ENCODE measurements at regions not wholly inside any gene's neighbourhood (a gene's known extent, or its start where the extent isn't known, plus 50 kb on each side); places are given as distances from the start of the nearest gene placed in this dataset.

DNA sequence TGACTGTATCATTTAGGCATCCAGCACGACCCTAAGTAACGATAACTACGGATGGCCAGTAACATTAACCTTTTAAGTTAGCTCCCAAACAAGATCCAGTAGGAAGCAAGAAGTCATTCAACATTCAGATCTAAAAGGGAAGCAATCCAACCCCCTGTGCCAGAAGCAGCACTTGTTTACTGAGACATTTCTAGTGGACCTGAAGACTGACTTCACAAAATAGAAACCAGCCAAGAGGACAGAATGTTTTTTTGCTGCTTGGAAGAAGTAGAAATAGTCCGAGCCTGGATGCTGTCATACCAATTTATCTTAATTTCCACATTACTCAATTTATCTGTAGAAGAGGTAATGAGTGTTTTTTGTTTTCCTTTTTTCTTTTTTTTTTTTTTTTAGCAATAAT, 88.0 kb upstream of the CTTNBP2 start:
- TF ChIP-seq CTCF (IDR thresholded peaks at IDR 0.05) (no peak), ZFX (IDR thresholded peaks at IDR 0.05; ENCODE audit: borderline replicate concordance) (no peak)
- H3K27ac ChIP-seq, result no peak overlapping the region

DNA sequence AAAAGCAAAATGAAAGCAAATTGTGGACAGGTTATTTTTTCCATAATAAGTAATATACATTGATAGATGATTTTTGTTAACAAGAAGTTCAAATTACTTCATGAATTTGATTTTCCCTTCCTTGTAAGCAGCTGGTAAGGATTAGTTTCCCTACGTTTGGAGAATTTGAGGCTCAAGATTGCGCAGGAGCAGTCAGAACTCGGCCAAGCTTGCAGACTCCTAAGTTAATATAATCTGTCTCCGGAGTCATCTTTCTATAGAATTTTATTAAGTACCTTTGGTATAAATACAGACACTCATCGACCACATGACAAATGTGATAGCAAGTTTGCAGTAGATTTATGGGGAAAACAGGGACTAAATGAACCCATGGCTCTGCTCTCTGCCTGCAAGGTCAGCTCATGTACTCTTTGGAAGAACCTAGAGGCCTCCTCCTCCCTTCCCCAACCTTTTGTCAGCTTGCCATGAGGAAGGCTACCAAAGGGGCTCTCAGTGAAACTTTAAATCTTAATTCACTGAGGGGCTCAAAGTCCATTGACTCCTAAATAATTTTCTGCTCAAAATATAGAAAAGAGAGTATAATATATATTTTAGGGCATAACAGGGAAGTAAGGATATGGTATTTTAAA, 89.2 kb upstream of the CTTNBP2 start:
- no peak overlapping the region for H3K27ac ChIP-seq

DNA sequence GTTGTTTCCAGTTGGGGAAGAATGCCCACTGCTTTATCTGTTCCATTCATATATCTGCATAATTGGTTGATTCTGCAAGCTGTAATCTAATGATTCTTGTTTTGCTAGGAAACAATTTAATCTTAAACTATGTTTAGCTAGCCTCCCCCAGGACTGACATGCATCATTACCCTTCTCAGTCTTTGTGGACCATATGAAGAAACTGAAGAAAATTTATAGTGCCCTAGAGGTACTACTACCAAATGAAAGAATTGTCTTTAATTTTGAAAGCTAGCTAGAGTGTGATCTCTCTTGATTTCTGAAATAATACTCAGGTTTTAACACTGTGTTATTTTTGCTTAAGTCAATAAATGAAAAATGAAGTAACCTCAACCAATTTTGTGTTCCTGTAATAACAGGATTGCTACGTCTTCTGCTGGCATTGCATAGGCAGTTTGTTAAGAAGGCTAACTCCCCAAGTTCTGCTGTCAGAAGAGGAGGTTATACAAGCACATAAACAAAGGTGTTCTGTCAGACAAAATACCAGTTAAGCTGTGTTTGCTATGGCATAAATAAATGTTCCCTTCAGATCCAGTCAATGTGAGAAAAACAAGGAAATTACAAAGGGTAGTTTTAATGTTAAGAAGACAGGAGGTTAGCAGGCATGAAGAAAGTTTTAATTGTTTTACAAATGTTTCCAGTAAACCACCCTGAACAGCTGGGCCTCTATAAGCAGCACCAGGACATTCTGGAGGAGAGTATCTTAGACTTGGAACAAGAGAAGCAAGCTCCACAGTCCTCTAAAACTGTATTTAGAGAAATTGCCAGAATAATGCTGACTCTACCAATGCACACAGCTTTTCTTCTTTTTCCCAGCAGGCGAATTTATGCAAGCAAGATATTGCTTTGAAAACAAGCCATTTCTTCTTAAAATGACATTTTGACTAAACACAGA, 90.3 kb upstream of the CTTNBP2 start:
- no peak for TF ChIP-seq ZFX (IDR thresholded peaks at IDR 0.05; ENCODE audit: borderline replicate concordance)
- no peak for TF ChIP-seq CTCF (IDR thresholded peaks at IDR 0.05)

More for the DNA sequence above, 89.2 kb upstream of the CTTNBP2 start:
- no peak for TF ChIP-seq ZFX (IDR thresholded peaks at IDR 0.05; ENCODE audit: borderline replicate concordance)
- TF ChIP-seq CTCF (IDR thresholded peaks at IDR 0.05), result no peak

DNA sequence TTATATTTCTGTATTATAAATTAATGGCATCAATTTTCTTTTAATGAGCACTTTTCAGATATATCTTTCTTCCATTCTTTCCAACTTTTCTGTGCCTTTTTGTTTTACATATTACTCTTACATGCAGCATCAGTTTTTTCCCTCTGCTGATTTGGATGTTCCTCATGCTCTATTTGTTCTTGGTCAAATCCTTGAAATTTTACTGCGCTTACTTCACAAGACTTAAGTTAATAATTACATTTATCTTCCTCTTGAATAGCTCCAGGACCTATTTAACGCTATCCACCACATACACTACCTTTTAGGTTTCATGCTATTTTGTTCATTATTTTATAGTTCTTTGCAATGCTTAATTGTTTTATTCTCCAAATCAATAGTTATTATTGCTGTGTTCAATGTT, 97.6 kb upstream of the CTTNBP2 start:
- TF ChIP-seq CTCF (IDR thresholded peaks at IDR 0.05) (no peak), ZFX (IDR thresholded peaks at IDR 0.05; ENCODE audit: borderline replicate concordance) (no peak)
- H3K27ac ChIP-seq, result no peak overlapping the region

More for the DNA sequence above, 90.3 kb upstream of the CTTNBP2 start:
- H3K27ac ChIP-seq, result no peak overlapping the region

DNA sequence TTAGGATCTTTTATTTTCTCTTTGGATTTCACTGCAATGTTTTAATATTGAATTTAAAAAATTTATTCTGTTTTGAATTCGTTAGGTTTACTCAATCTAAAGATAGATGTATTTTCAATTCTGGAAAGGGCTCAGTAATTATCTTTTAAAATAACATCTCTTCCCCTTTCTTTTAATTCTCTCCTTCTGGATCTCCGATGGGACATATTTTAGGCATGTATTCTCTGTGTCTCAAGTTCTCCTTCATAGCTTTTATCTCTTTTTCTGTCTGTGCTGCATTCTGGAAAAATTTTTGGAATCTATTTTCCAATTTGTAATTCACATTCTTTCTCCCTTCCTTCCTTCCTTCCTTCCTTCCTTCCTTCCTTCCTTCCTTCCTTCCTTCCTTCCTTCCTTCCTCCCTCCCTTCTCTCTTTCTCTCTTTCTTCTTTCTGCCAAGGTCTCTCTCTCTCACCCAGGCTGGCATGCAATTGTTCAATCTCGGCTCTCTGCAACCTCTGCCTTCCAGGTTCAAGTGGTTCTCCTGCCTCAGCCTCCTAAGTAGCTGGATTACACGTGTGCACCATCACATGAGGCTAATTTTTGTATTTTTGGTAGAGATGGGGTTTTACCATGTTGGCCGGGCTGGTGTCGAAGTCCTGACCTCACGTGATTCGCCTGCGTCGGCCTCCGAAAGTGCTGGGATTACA, 98.5 kb upstream of the CTTNBP2 start:
- H3K27ac ChIP-seq, result no peak overlapping the region
- TF ChIP-seq CTCF (IDR thresholded peaks at IDR 0.05), result no peak
- TF ChIP-seq ZFX (IDR thresholded peaks at IDR 0.05; ENCODE audit: borderline replicate concordance), result no peak

- no peak overlapping the region for H3K27ac ChIP-seq
- TF ChIP-seq ZFX (IDR thresholded peaks at IDR 0.05; ENCODE audit: borderline replicate concordance), result no peak
- no peak for TF ChIP-seq CTCF (IDR thresholded peaks at IDR 0.05)
Measured at GRCh38 chr7:117972606-117973005, 99.4 kb upstream of the CTTNBP2 start.

Measured in 22Rv1 (cell line).